ENCODE measurements at regions not wholly inside any gene's neighbourhood (a gene's known extent, or its start where the extent isn't known, plus 50 kb on each side); places are given as distances from the start of the nearest gene placed in this dataset.
"Not testable (repeated sequence)": the region's sequence is repeated elsewhere in the genome, so short reads cannot be mapped to it uniquely, and the experiment has no call there.

DNA sequence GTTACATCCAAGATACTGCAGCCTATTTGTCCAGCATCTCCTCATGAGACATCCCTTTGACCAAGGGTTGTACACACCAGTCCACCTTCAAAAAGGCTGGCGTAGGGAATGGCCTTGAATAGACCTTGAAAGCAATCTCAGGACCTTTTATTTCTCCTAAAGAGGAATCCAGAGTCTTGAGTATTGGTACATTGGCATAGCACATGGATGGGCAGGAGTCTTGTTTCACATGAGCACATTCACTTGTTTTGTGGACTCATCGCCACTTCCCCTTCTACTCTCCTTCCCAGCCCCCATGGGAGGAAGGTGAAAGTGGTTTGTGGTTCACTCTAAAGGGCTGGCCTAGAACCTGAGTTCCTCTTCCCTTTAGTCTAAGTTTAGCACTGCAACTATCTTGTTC, 229.8 kb upstream of the TEKT4 start:
- POLR2A ChIA-PET; H3K4me1 ChIP-seq (ENCODE audit: control insufficient read depth, insufficient read depth, low read length); CTCF ChIA-PET; H3K27ac ChIP-seq (ENCODE audit: extremely low read depth, low read depth, low read length); H3K9me3 ChIP-seq (ENCODE audit: control insufficient read depth, insufficient read depth, low read depth, low read length); H3K36me3 ChIP-seq (ENCODE audit: control insufficient read depth in 2 of 2, insufficient read depth in 1 of 2, low read length in 2 of 2); H3K4me3 ChIP-seq (ENCODE audit: low read depth, low read length): not testable (repeated sequence)

GRCh38 chr2:94652131-94652530, 219.1 kb upstream of the TEKT4 start:
- H3K9me3 ChIP-seq (ENCODE audit: control insufficient read depth, insufficient read depth, low read depth, low read length); H3K36me3 ChIP-seq (ENCODE audit: control insufficient read depth in 2 of 2, insufficient read depth in 1 of 2, low read length in 2 of 2); POLR2A ChIA-PET; H3K27ac ChIP-seq (ENCODE audit: extremely low read depth, low read depth, low read length); H3K4me1 ChIP-seq (ENCODE audit: control insufficient read depth, insufficient read depth, low read length); H3K4me3 ChIP-seq (ENCODE audit: low read depth, low read length); CTCF ChIA-PET: not testable (repeated sequence)

- CTCF ChIA-PET; H3K36me3 ChIP-seq (ENCODE audit: control insufficient read depth in 2 of 2, insufficient read depth in 1 of 2, low read length in 2 of 2); H3K9me3 ChIP-seq (ENCODE audit: control insufficient read depth, insufficient read depth, low read depth, low read length); H3K4me3 ChIP-seq (ENCODE audit: low read depth, low read length); H3K4me1 ChIP-seq (ENCODE audit: control insufficient read depth, insufficient read depth, low read length); H3K27ac ChIP-seq (ENCODE audit: extremely low read depth, low read depth, low read length); POLR2A ChIA-PET: not testable (repeated sequence)
Measured at GRCh38 chr2:94669858-94670257, 201.4 kb upstream of the TEKT4 start.

GRCh38 chr2:94694236-94694635, 177.0 kb upstream of the TEKT4 start:
- H3K4me3 ChIP-seq (ENCODE audit: low read depth, low read length); CTCF ChIA-PET; H3K27ac ChIP-seq (ENCODE audit: extremely low read depth, low read depth, low read length); H3K9me3 ChIP-seq (ENCODE audit: control insufficient read depth, insufficient read depth, low read depth, low read length); POLR2A ChIA-PET; H3K4me1 ChIP-seq (ENCODE audit: control insufficient read depth, insufficient read depth, low read length); H3K36me3 ChIP-seq (ENCODE audit: control insufficient read depth in 2 of 2, insufficient read depth in 1 of 2, low read length in 2 of 2): not testable (repeated sequence)

DNA sequence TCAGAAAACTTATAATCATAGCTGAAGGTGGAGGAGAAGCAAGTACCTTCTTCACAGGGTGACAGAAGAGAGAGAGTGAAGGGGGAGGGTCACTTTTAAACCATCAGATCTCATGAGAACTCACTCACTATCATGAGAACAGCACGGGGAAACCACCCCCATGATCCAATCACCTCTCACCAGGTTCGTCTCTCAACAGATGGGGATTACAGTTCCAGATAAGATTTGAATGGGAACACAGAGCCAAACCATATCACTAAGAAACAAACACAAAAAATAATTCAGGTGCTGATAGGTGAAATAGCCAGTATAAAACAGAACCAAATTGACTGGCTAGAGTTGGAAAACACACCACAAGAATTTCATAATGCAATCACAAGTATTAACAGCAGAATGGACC, 162.2 kb upstream of the TEKT4 start:
- POLR2A ChIA-PET; H3K4me3 ChIP-seq (ENCODE audit: low read depth, low read length); CTCF ChIA-PET; H3K4me1 ChIP-seq (ENCODE audit: control insufficient read depth, insufficient read depth, low read length); H3K36me3 ChIP-seq (ENCODE audit: control insufficient read depth in 2 of 2, insufficient read depth in 1 of 2, low read length in 2 of 2); H3K9me3 ChIP-seq (ENCODE audit: control insufficient read depth, insufficient read depth, low read depth, low read length); H3K27ac ChIP-seq (ENCODE audit: extremely low read depth, low read depth, low read length): not testable (repeated sequence)

DNA sequence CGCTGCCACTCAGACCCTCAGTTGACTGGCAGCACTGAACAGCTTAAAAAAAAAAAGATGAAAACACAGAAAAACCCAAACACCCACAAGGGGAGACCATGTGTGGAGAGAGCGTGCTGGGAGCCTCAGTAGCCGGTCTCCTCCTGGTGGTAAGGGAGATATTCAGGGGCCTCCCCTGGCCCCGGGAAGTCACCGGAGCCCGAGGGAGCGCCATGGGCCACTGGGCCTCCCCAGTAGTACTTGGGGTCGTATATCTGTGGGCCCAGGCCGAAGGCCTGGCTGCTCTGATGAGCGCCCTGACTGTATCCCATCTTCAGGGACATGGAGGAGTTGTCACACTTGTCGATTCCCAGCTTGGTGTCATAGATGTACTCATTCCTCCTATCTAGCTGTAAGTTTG, 145.7 kb upstream of the TEKT4 start:
- CTCF ChIA-PET = no interaction called here
- H3K36me3 ChIP-seq (ENCODE audit: control insufficient read depth in 2 of 2, insufficient read depth in 1 of 2, low read length in 2 of 2) = no peaks in the 10 kb centered on the region
- TF ChIP-seq HOXC10 (CRISPR knock-in tag; IDR thresholded peaks at IDR 0.05) (no peak), ZNF658 (tag by site-specific recombination; IDR thresholded peaks at IDR 0.05) (no peak), ZSCAN18 (tag by site-specific recombination; IDR thresholded peaks at IDR 0.05) (no peak), SCRT2 (tag by site-specific recombination; IDR thresholded peaks at IDR 0.05) (no peak), ZNF19 (tag by site-specific recombination; IDR thresholded peaks at IDR 0.05; ENCODE audit: low read depth) (no peak), ZNF248 (tag by site-specific recombination; IDR thresholded peaks at IDR 0.05) (no peak), ZBTB8A (tag by site-specific recombination; IDR thresholded peaks at IDR 0.05) (no peak), ZNF114 (tag by site-specific recombination; IDR thresholded peaks at IDR 0.05) (no peak), ZNF600 (tag by site-specific recombination; IDR thresholded peaks at IDR 0.05) (no peak), ZNF785 (tag by site-specific recombination; IDR thresholded peaks at IDR 0.05) (no peak), ZSCAN30 (tag by site-specific recombination; IDR thresholded peaks at IDR 0.05) (no peak), ZBTB44 (tag by site-specific recombination; IDR thresholded peaks at IDR 0.05) (no peak), ZNF341 (tag by site-specific recombination; IDR thresholded peaks at IDR 0.05; ENCODE audit: low read depth) (no peak)
- TF ChIP-seq, protein P1, sequence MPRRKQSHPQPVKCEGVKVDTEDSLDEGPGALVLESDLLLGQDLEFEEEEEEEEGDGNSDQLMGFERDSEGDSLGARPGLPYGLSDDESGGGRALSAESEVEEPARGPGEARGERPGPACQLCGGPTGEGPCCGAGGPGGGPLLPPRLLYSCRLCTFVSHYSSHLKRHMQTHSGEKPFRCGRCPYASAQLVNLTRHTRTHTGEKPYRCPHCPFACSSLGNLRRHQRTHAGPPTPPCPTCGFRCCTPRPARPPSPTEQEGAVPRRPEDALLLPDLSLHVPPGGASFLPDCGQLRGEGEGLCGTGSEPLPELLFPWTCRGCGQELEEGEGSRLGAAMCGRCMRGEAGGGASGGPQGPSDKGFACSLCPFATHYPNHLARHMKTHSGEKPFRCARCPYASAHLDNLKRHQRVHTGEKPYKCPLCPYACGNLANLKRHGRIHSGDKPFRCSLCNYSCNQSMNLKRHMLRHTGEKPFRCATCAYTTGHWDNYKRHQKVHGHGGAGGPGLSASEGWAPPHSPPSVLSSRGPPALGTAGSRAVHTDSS (tag by site-specific recombination; IDR thresholded peaks at IDR 0.05) = no peak
- H3K4me1 ChIP-seq (ENCODE audit: control insufficient read depth, insufficient read depth, low read length) = no peaks in the 10 kb centered on the region
- no peaks in the 10 kb centered on the region for H3K9me3 ChIP-seq (ENCODE audit: control insufficient read depth, insufficient read depth, low read depth, low read length)
- H3K4me3 ChIP-seq (ENCODE audit: low read depth, low read length) = no peak overlapping the region
- POLR2A ChIA-PET = no interaction called here
- H3K27ac ChIP-seq (ENCODE audit: extremely low read depth, low read depth, low read length) = no peak overlapping the region

DNA sequence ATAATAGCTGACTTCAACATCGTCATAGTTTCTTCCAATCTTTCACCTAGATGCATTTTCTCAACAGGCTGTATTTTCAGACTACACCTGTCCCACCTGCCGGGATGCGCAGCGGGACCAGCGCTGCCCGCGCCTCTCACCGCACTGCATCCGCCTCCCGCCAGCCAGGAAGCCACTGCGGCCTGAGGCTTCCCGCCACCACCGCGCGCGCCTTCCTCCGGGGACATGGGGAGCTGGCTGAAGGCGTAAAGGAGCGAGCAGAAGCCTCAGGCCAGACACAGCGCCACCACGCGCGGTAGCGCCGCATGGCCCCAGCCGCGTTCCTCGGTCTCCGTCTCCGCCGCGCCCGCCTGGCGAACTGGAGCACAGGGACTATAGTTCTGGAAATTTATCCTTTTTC, 135.7 kb upstream of the TEKT4 start:
- H3K36me3 ChIP-seq (ENCODE audit: control insufficient read depth in 2 of 2, insufficient read depth in 1 of 2, low read length in 2 of 2); H3K27ac ChIP-seq (ENCODE audit: extremely low read depth, low read depth, low read length); H3K4me1 ChIP-seq (ENCODE audit: control insufficient read depth, insufficient read depth, low read length); H3K4me3 ChIP-seq (ENCODE audit: low read depth, low read length); CTCF ChIA-PET; H3K9me3 ChIP-seq (ENCODE audit: control insufficient read depth, insufficient read depth, low read depth, low read length); POLR2A ChIA-PET: not testable (repeated sequence)

Data from HEK293 (cell line).